Activated naive CD4-positive, alpha-beta T cell (primary cell): ENCODE measurements at regions not wholly inside any gene's neighbourhood (a gene's known extent, or its start where the extent isn't known, plus 50 kb on each side); places are given as distances from the start of the nearest gene placed in this dataset.

Experiments
- DNase-seq, 4 experiments: peaks; one replicate each; lab custom pipeline; 2025; lab: John Stamatoyannopoulos, UW

GRCh38 chr2:6206882-6207281 is 514.7 kb downstream of the SOX11 start:
- DNase-seq, result no peak

GRCh38 chr2:6211236-6211635 is 519.1 kb downstream of the SOX11 start:
- no peak for DNase-seq

- no peak for DNase-seq
Measured at GRCh38 chr2:6212491-6212890, 520.3 kb downstream of the SOX11 start.

- DNase-seq, result no peak
Measured at GRCh38 chr2:6213056-6213780, 521.0 kb downstream of the SOX11 start.

GRCh38 chr2:6214471-6214870 is 522.3 kb downstream of the SOX11 start:
- DNase-seq, result no peak

- DNase-seq, result no peak
Measured at GRCh38 chr2:6215053-6215452, 522.9 kb downstream of the SOX11 start.

- DNase-seq, result no peak
Measured at GRCh38 chr2:6216234-6216633, 524.0 kb downstream of the SOX11 start.

- no peak for DNase-seq
Measured at GRCh38 chr2:6218926-6219325, 526.7 kb downstream of the SOX11 start.

GRCh38 chr2:6219906-6220305 is 527.7 kb downstream of the SOX11 start:
- no peak for DNase-seq

GRCh38 chr2:6222296-6222695 is 530.1 kb downstream of the SOX11 start:
- no peak for DNase-seq

GRCh38 chr2:6224267-6224666 is 532.1 kb downstream of the SOX11 start:
- DNase-seq, result no peak

GRCh38 chr2:6228251-6228650 is 536.1 kb downstream of the SOX11 start:
- no peak for DNase-seq

GRCh38 chr2:6231166-6231565 is 539.0 kb downstream of the SOX11 start:
- DNase-seq, result no peak

GRCh38 chr2:6233993-6234392 is 541.8 kb downstream of the SOX11 start:
- no peak for DNase-seq

- no peak for DNase-seq
Measured at GRCh38 chr2:6234702-6235101, 542.5 kb downstream of the SOX11 start.

- DNase-seq, result no peak
Measured at GRCh38 chr2:6236317-6236716, 544.1 kb downstream of the SOX11 start.

- DNase-seq, result no peak
Measured at GRCh38 chr2:6237039-6237660, 545.0 kb downstream of the SOX11 start.

GRCh38 chr2:6249557-6249956 is 557.4 kb downstream of the SOX11 start:
- no peak for DNase-seq

- DNase-seq, result no peak
Measured at GRCh38 chr2:6254441-6254840, 562.3 kb downstream of the SOX11 start.

- DNase-seq, result no peak
Measured at GRCh38 chr2:6264198-6264597, 572.0 kb downstream of the SOX11 start.

GRCh38 chr2:6281524-6281923 is 584.2 kb downstream of the CMPK2 start:
- no peak for DNase-seq

- no peak for DNase-seq
Measured at GRCh38 chr2:6283259-6283658, 582.4 kb downstream of the CMPK2 start.

- DNase-seq, result no peak
Measured at GRCh38 chr2:6287406-6287805, 578.3 kb downstream of the CMPK2 start.

- no peak for DNase-seq
Measured at GRCh38 chr2:6288791-6289190, 576.9 kb downstream of the CMPK2 start.
